Nucleus accumbens (tissue), 56 donors: ENCODE measurements at regions not wholly inside any gene's neighbourhood (a gene's known extent, or its start where the extent isn't known, plus 50 kb on each side); places are given as distances from the start of the nearest gene placed in this dataset.
A peak's percentile ranks its signal among the peaks of the same experiment; 100 is the strongest.

Experiments
- DNase-seq, 56 donors: peaks; one replicate each; lab custom pipeline; 2025; lab: John Stamatoyannopoulos, UW

DNA sequence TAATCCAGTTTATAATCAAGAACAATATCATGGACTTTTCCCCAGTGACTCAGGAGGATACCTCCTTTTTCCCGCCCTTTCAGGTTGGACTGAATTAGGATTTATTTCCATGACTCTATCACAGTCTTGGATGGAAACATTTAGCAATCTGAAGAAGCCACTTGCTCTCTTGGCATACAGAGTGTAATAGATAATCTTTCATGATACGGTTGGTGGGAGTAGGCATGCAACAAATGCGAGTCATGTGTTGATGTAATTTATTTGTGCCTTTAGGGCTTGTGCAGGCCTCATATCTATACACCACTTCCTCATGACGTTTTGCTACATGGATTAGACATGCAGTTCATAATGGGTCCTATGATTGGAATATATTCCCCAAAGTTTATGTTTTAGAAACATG lies 54.2 kb upstream of the MCTP2 start:
- no peak for DNase-seq

DNA sequence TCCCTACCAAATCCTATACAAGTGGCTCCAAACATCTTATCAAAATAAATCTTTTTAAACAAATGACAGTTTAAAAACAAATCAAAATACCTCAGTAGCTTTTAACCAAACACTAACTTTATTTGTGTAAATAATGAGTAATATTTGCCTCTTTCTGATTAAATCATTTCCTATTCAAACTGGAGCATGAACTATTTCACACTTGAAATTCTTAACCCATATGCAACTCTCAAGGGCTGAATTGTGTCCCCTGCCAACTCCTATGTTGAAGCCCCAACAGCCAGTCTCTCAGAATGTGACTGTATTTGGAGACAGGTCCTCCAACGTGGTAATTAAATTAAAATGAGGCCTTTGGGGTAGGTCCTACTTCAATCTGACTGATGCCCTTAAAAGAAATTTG lies 55.9 kb upstream of the MCTP2 start:
- DNase-seq: no peak

DNA sequence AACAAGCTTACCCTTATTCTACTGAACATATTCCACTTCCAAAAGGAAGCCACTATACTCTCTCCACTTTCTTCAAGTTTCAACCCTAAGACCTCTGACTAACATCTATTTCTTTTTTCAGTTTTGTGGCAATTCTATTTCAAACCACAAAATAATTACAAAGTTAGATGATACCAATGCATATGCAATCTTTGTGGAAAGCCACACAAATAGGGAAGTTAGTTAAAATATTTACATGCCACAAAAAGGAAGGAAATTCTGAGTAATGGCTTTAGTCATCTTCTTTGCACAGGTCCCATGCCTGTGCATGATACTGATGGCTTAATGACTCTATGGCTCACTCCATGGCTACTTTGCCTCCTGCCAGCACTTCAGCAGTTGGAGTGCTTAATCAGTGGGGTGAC lies 57.0 kb upstream of the MCTP2 start:
- no peak for DNase-seq

DNA sequence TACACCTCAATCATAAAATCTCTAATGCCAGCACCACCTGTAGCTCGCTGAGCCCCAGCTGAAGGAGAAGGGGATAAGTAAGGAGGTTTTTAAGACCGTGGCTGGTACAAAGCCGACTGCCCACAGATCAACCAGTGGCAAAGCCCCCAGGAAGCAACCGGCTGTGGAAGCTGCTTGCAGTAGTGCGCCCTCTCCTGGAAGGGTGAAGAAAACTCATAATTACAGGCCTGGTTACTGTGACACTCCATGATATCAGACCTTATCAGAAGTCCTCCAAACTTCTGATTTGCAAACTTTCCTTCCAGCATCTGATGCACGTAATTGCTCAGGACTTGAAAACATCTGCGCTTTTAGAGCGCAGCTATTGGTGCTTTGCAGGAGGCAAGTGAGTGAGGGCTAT lies 63.1 kb upstream of the MCTP2 start:
- DNase-seq: no peak

DNA sequence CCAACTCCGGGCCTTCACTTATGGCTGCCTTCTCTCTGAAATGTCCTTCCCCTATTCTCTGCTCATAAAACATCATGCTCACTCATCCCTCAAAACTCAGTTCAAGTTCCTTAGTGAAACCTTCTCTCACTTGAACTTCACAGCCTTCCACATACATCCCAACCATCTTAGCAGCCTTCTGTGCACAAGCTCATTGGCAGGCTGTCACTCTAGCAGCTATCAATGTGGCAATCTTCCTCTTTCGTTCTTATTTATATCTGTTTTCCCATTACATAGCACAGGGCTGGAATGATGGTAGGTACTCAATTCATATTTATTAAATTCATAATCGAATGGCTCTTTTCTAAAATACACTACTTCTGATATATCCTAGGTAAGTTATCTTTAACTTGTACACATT lies 66.4 kb upstream of the MCTP2 start:
- no peak for DNase-seq

DNA sequence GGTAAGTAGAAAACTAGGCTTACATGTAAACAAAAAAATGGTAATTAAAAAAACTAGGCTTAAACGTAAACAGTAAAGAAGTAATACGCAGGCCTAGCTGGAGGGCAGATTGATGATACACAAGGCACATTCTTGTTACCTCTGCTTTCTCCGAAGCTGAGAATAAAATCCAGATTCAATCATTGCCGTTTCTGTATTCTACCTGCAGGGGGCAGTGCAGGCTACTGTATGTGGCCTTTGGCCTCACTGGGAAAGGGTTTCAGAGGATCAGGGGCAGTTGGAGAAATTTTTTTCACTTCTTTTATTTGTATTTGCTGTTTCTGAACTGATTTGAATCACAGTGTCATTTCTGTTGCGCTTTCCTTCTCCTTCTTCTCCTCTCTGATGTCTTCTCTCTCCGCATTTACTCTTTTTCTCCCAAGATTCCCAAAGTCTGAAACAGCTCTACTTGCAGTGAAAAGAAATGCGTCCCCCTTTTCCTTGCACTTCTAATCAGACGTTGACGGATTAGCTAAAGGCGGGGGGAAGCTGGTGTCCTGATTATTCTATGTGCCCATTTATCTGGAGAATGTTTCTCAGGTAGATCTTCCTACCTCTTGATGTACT lies 67.1 kb upstream of the MCTP2 start:
- DNase-seq: peak in 32 of 56 donors; percentile 0 to 70 (median 10)

DNA sequence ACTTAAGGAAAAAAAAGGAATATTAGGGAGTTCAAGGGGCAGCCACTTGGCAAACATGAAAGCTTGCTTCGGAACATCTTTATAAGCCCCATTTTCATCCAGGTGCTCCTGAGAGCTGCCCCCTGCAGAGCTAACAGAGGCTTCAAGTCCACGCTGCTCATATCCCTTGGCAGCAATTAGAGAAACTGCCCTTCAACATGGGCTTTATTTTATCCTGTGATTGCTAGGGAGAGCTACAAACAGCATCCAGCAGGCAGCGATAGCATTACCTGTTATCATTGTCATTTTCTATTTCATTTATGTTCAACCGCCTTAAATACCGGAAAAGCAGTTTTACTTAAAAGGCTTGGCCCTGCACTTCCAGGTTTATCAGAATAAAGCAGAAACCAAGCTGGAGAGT lies 68.4 kb upstream of the MCTP2 start:
- DNase-seq: no peak

DNA sequence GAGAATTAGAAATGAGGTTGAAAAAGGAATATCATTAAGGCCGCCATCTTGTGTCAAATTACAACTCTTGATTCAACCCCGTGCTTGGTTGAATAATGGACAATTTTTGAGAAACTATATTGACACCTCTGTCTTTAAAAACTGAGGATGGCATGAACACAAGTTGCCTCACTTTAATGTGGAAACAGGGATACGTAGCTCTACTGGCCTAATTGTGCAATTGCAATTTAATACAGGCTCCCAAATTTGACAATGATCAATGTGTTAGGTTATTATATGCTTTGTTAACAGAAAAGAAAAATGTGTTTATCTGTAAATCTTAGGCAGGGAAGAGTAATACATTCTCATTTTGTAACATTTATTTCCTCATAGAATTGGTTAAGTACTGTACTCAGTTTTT lies 77.1 kb upstream of the MCTP2 start:
- no peak for DNase-seq

DNA sequence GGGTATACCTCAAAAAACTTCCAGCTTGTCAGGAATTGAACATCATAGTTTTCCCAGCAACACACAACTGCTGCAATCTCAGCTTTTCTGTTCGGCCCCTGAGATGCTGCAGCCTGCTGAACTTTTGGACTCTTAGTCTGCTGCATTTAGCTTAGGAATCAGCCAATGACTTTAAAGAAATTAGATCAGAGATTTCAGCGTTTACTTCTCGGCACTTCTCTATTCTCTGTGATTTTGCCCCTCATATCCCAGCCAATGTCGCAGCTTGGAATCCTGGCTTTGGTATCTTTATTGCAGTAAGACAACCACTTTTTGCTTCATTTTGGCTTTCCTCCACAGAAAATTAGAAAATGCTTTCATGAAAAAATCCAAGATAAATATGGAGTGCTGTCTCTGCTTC lies 86.3 kb upstream of the MCTP2 start:
- DNase-seq: no peak

DNA sequence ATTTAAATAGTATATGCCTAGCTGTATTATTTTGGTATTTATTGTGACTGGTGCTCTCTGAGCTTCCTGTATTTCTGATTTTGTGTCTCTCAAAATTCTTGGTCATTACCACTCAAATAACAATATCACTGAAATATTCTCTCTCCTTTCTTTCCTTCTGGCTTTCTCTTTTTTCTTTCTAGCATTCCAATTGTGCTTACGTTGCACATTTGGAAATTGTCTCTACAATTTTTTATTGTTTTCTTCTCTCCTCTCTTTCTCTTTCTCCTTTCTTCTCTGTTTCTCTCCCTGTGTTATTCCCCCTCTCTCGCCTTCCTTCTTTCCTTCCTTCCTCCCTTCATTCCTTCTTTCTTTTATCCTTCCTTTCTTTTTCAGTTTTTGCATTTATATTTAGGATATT lies 89.6 kb upstream of the MCTP2 start:
- no peak for DNase-seq

DNA sequence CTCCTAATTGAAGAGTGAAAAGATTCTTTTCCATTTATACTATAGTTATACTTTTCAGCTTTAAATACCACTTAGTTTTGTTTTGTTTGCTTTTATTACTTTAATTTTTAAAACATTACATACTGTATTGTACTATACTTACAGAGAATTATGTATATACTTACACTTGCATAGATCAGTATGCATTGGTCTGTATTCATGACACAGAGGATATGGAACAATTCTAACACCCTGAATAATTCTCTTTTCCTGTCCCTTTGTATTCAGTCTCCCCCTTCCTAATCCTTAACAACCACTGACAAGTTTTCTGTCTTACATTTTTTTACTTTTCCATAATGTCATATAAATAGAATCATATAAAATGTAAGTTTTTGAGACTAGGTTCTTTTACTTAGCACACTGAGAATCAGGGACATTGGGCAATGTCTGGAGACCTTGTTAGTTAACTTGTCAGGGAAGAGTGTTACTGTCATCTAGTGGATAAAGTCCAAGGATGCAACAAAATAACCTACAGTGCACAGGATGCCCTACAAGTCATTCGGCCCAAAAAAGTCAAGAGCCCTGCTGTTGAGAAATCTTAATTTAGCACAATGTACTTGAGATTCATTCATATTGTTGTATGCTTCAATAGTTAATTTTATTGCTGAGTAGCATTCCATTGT lies 95.7 kb upstream of the MCTP2 start:
- DNase-seq: no peak

DNA sequence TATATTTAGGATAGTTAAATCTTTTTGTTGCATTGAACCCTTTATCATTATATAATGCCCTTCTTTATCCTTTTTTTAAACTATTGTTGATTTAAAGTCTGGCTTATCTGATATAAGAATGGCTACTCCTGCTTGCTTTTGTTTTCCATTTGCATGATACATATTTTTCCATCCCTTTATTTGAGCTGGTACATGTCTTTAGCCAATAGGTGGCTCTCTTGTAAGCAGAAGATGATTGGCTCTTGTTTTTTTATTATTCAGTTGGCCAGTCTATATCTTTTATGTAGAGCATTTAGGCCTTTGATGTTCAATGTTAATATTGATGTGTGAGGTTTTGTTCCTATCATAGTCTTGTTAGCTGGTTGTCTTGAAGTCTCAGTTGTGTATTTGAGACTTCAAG lies 99.5 kb upstream of the MCTP2 start:
- DNase-seq: no peak

DNA sequence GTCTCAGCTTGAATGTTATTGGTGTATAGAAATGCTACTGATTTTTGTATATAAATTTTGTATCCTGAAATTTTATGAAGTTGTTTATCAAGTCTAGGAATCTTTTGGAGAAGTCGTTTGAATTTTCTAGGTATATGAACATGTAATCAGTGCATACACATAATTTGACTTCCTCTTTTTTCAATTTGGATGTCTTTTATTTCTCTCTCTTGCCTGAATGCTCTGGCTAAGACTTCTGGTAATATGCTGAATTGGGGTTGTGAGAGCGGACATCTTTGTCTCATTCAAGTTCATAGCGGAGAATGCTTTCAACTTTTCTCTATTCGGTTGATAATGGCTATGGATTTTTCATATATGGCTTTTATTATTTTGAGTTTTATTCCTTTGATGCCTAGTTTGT lies 100.9 kb upstream of the MCTP2 start:
- DNase-seq: no peak

DNA sequence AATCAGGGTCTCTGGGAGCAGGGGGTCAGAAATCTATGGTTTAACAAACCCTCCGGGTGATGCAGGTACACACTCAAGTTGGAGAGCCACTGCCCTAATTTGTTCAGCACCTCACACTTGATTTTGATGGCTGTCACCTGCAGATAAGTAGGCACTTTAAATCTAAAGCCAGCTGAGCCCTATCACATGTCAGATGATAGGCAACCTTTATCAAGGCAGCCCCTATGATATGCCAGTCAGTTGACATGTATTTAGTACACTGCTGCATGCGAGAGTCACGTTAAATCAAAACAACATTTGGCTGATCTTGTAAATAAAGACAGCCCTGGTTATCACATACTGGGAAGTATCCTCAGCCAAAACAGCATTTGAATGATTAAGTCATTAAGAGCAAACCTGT lies 104.4 kb upstream of the MCTP2 start:
- no peak for DNase-seq

DNA sequence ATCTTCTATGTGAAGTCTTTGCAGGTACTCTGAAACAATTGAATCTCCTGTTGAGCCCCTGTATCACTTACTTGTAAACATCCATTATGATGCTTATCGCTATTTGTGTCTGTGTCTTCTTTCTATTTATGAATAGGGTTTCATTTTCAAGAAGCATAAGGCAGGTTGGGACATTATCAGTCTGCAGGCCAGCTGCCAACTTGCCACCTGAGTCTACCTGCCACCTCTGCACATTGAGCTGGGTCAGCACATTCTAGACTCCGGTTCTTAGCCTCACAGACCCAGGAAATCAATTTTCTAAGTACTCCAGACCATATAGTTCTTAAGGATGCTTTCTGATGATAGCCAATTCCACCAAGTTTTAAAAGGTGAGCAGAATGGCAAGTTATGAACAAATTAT lies 105.7 kb upstream of the MCTP2 start:
- DNase-seq: no peak

DNA sequence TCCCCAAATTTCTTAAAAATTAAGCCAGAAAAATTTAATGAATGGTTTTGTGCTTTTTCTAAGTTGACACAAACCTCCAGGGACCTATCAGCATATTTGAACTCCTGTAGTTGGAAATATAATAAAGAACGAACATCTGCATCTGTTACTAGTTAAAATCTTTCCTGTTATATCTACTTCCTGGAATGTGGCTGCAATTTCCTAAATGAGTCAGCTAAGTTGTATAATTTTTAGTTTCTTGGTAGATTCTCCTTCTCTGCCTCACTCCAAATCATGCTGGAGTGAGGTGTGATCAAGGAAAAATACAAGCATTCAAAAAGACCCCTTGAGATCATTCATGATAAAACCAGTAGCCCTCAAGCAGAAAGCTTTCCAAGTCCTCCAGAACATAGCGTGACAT lies 106.2 kb upstream of the MCTP2 start:
- no peak for DNase-seq

DNA sequence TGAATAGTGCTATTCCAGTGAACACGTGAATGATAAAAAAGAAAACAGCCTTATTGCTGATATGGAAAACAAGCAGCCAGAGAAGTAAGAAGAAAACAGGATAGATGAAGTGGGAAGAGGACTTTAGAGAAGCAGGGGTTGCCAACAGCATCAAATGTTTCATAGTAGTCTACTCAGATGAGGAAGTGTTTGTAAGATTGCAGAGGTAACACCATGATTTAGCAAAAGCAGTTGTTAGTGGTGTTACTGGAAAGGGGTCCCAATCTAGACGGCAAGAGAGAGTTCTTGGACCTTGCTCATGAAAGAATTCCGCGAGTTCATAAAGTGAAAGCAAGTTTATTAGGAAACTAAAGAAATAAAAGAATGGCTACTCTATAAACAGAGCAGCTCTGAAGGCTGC lies 108.8 kb upstream of the MCTP2 start:
- DNase-seq: no peak

DNA sequence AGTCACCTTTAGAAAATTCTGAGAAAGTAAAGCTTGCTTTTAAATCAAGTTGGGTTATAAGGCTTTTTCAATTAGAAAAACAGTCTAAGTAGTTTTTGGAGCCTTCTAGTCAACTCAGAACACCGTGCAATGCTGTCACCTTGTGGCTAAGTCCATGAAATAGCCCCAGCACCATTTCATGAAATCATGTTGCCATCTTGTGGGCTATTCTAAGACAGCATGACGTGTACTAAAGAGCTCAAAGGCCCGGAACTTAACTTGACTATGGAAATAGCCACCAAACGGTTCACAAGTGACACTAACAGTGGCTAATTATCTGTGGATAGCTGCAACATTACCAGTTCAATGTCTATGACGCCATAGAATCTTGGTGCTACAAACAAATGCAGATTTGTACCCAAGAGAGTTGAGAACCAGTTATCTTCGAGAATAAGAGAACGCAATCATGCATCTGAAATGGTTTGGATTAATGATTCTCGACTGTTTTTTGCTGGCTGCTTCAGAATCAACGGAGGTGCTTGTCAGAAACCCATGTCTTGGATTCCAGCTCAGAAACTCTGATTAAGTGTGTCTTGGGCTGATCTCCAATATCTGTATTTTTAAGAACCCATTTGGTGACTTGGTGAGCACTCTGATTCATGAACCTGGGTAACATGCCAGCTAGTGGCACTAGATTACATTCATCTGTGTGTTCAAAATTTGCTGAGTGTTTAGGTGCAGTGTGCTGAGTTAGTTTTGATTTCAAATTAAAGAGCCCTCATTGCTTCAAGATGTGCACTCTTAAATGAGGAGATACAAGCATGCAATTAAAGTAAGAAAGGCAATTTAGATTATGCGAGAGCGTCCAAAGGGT lies 111.2 kb upstream of the MCTP2 start:
- DNase-seq: peak in 47 of 56 donors; percentile 1 to 76 (median 38)

DNA sequence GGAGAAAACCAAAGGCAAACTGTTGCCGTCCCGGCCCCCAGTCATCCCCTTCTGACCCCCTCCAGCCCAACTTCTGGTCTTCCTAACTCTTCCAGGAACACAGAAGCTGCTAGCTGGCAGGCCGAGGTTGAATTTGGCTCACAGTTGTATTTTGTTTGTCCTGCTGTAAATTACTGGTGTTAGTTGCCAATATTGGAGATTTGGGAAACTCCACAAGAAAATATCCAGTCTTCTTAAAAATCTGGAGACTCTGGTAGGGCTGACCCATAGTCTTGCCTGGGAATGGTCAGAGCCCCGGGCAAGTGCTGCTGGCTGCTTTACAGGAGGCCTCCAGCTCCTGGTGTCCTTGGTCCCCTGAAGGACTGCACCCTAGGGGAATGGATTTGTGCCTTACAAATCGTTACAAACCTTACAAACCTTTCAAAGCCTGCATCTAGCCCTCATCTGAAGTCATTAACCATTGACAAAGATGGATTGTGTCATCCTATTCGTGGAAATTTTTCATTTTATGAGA lies 112.0 kb upstream of the MCTP2 start:
- DNase-seq: peak in 6 of 56 donors; percentile 0 to 18 (median 6)

DNA sequence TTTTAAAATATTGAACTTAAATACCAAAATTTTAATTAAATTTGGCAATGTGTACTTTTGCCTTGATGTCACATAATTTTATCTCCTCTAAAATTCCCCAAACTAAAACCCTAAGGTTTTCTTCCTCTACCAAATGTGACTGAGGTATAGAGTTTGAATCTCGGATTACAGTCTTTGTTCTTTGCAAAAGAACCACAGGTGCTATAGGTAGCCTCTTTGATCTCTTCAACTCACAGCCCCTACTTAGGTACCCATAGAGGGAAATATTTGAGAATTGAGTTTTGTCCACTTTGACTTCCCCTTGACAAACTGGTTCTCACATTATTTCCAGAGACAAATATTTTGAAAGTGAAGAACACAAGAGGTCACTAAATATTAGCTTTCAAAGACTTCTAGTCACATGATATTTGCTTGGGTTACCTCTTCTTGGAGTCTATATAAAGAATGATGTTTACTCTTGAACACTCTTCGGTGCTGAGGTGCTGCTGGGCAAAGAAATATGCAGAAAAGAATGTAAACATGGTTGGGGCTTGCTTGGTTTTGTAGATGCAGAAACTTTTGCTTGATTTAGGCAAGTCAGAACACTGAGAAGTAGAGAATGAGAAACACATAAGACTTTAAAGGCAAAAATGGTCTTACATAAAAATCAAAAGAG lies 120.8 kb upstream of the MCTP2 start:
- no peak for DNase-seq

DNA sequence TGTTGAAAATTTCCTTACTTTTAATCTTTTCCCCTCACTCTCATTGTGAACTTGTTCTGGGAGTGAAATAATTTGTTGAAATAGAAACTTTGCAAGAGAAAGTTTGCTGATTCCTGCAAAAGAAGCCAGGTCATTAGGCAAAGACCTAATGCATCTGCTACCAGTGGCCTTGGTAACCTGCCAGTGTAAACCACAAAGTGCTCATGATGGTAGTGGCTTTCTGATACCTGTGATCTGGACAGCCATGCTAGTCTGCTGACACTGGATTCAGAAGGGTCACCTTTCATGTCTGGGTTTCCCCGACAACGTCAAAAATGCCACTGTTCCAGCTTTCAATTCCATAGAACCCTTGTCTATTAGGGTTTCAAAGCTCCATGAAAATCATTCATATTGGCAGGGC lies 123.7 kb upstream of the MCTP2 start:
- DNase-seq: no peak
